H1 (cell line): ENCODE measurements at regions not wholly inside any gene's neighbourhood (a gene's known extent, or its start where the extent isn't known, plus 50 kb on each side); places are given as distances from the start of the nearest gene placed in this dataset.
"Not testable (repeated sequence)": the region's sequence is repeated elsewhere in the genome, so short reads cannot be mapped to it uniquely, and the experiment has no call there.

Experiments used
- CTCF ChIA-PET: fragments of 300-600 bp; sonication (Branson Sonifier 250); formaldehyde crosslinking; loops from one replicate; lab custom pipeline; 2021; ENCODE audit not compliant: partially characterized antibody; lab: Charles Lee
- POLR2A ChIA-PET: fragments of 300-600 bp; sonication (Branson Sonifier 250); formaldehyde crosslinking; loops from one replicate; lab custom pipeline; 2021; ENCODE audit warnings: inconsistent platforms; ENCODE audit not compliant: partially characterized antibody; lab: Charles Lee
- DNase-seq, 2 experiments: peaks; one replicate each; pipeline versions ENCODE4 v3.0.0 to v3.0.0-alpha.2; 2010 to 2022; ENCODE audit warnings: low spot score in 2 of 2, low read depth in 1 of 2, mixed read lengths in 1 of 2
- FAIRE-seq: peaks from 2 replicates; lab custom pipeline; 2011; peaks lifted over from hg19 to GRCh38; lab: Jason Lieb, UNC
- H2AFZ ChIP-seq: 2 replicates; pipeline ENCODE4 v1.8.1; 2012; ENCODE audit warnings: low read length, inconsistent platforms
- H2AK5ac ChIP-seq: 2 replicates; pipeline ENCODE4 v1.6.1; 2013; ENCODE audit warnings: low read depth, low read length
- H2BK120ac ChIP-seq: replicated peaks from 2 replicates; pipeline ENCODE3; 2013; ENCODE audit warnings: low read depth, low read length, inconsistent platforms
- H2BK12ac ChIP-seq: 2 replicates; pipeline ENCODE4 v1.6.1; 2013; ENCODE audit warnings: low read depth, low read length
- H2BK15ac ChIP-seq: 2 replicates; pipeline ENCODE4 v1.6.1; 2013; ENCODE audit warnings: low read length
- H2BK20ac ChIP-seq: 2 replicates; pipeline ENCODE4 v1.6.1; 2013; ENCODE audit warnings: low read length
- H2BK5ac ChIP-seq: 2 replicates; pipeline ENCODE4 v1.6.1; 2013; ENCODE audit warnings: low read depth, low read length
- H3K14ac ChIP-seq: 2 replicates; pipeline ENCODE4 v1.6.1; 2013; ENCODE audit warnings: inconsistent platforms; ENCODE audit not compliant: insufficient read length
- H3K18ac ChIP-seq: 2 replicates; pipeline ENCODE4 v1.6.1; 2013; ENCODE audit warnings: low read length; ENCODE audit errors: extremely low read depth
- H3K23ac ChIP-seq: 2 replicates; pipeline ENCODE4 v1.6.1; 2013; ENCODE audit warnings: inconsistent platforms; ENCODE audit not compliant: insufficient read length
- H3K23me2 ChIP-seq: 2 replicates; pipeline ENCODE4 v1.6.1; 2013; ENCODE audit warnings: low read depth, low read length
- H3K27ac ChIP-seq: 2 replicates; pipeline ENCODE4 v1.6.1; 2011; ENCODE audit warnings: low read depth, low read length, inconsistent platforms
- H3K27me3 ChIP-seq, 4 experiments: replicated peaks in 1 of 4; 1 replicate in 1 of 4; 2 replicates in 3 of 4; pipeline versions ENCODE4 v1.6.1 to v1.8.1; 2011 to 2013; ENCODE audit warnings: low read length in 3 of 4, mild to moderate bottlenecking in 3 of 4, inconsistent platforms in 2 of 4, mixed read lengths in 2 of 4, moderate library complexity in 1 of 4; ENCODE audit not compliant: control insufficient read depth in 3 of 4, insufficient read depth in 3 of 4; ENCODE audit errors: extremely low read depth in 1 of 4
- H3K36me3 ChIP-seq, 4 experiments: 2 replicates each; pipeline versions ENCODE4 v1.6.1 to v1.8.1; 2011 to 2013; ENCODE audit warnings: mild to moderate bottlenecking in 4 of 4, low read length in 3 of 4, moderate library complexity in 2 of 4, control low read depth in 1 of 4, inconsistent platforms in 1 of 4; ENCODE audit not compliant: insufficient read depth in 4 of 4, control insufficient read depth in 2 of 4
- H3K4ac ChIP-seq: replicated peaks from 2 replicates; pipeline ENCODE3; 2013; ENCODE audit warnings: low read length, low read depth, mixed read lengths, inconsistent platforms; ENCODE audit not compliant: insufficient read length
- H3K4me1 ChIP-seq, 4 experiments: replicated peaks in 1 of 4; 1 replicate in 1 of 4; 2 replicates in 3 of 4; pipeline versions ENCODE4 v1.6.1 to v1.8.1; 2011 to 2013; ENCODE audit warnings: low read length in 3 of 4, inconsistent platforms in 2 of 4, mixed read lengths in 1 of 4; ENCODE audit not compliant: insufficient read depth in 4 of 4, control insufficient read depth in 3 of 4
- H3K4me2 ChIP-seq, 2 experiments: 2 replicates each; pipeline versions ENCODE4 v1.6.1 to v1.8.1; 2011 to 2013; ENCODE audit warnings: low read depth in 2 of 2, low read length in 2 of 2, control low read depth in 1 of 2, inconsistent platforms in 1 of 2, mild to moderate bottlenecking in 1 of 2; ENCODE audit not compliant: insufficient read depth in 1 of 2
- H3K4me3 ChIP-seq, 4 experiments: fragments of 200-600, 300-600 bp in 1 of 4; sonication (generic), shearing (Covaris generic), sonication (Bioruptor Twin) in 1 of 4; 2 replicates each; pipeline versions ENCODE4 v1.5.1 to v1.8.1; 2011 to 2016; ENCODE audit warnings: low read length in 4 of 4, low read depth in 3 of 4, control low read depth in 2 of 4, inconsistent platforms in 2 of 4, mild to moderate bottlenecking in 2 of 4, mixed read lengths in 1 of 4, moderate library complexity in 1 of 4; ENCODE audit not compliant: insufficient read depth in 2 of 4; ENCODE audit errors: extremely low read depth in 1 of 4
- H3K56ac ChIP-seq: replicated peaks from 2 replicates; pipeline ENCODE3; 2013; ENCODE audit warnings: low read depth, mild to moderate bottlenecking, mixed read lengths, low read length, inconsistent platforms; ENCODE audit not compliant: insufficient read length
- H3K79me1 ChIP-seq: 2 replicates; pipeline ENCODE4 v1.6.1; 2013; ENCODE audit warnings: low read depth, low read length, control low read depth
- H3K79me2 ChIP-seq, 2 experiments: 2 replicates each; pipeline versions ENCODE4 v1.6.1 to v1.8.1; 2012 to 2013; ENCODE audit warnings: low read length in 2 of 2, mild to moderate bottlenecking in 2 of 2, inconsistent platforms in 1 of 2; ENCODE audit not compliant: insufficient read depth in 2 of 2, control insufficient read depth in 1 of 2
- H3K9ac ChIP-seq, 4 experiments: replicated peaks in 1 of 4; 1 replicate in 1 of 4; 2 replicates in 3 of 4; pipeline versions ENCODE4 v1.6.1 to v1.8.1; 2011 to 2013; ENCODE audit warnings: low read depth in 3 of 4, low read length in 3 of 4, control low read depth in 2 of 4, mild to moderate bottlenecking in 2 of 4, moderate library complexity in 2 of 4, inconsistent platforms in 1 of 4; ENCODE audit errors: extremely low read depth in 1 of 4
- H3K9me3 ChIP-seq, 2 experiments: 2 replicates each; pipeline versions ENCODE4 v1.6.1 to v1.8.1; 2012 to 2013; ENCODE audit warnings: mild to moderate bottlenecking in 2 of 2, moderate library complexity in 2 of 2, control low read depth in 1 of 2, inconsistent platforms in 1 of 2, low read depth in 1 of 2, low read length in 1 of 2, mixed read lengths in 1 of 2; ENCODE audit not compliant: insufficient read depth in 2 of 2
- H4K20me1 ChIP-seq, 2 experiments: replicated peaks in 1 of 2; 2 replicates each; pipeline versions ENCODE3 to v1.8.1; 2011 to 2013; ENCODE audit warnings: inconsistent platforms in 2 of 2, low read length in 2 of 2, mild to moderate bottlenecking in 1 of 2; ENCODE audit not compliant: insufficient read depth in 2 of 2, control insufficient read depth in 1 of 2
- H4K5ac ChIP-seq: 2 replicates; pipeline ENCODE4 v1.6.1; 2013; ENCODE audit warnings: low read length, low read depth, mixed read lengths, inconsistent platforms; ENCODE audit not compliant: insufficient read length
- H4K8ac ChIP-seq: 2 replicates; pipeline ENCODE4 v1.8.0; 2013; ENCODE audit warnings: mild to moderate bottlenecking, moderate library complexity, low read length, inconsistent platforms; ENCODE audit not compliant: insufficient read depth; ENCODE audit errors: extremely low read depth
- H4K91ac ChIP-seq: replicated peaks from 2 replicates; pipeline ENCODE3; 2013; ENCODE audit warnings: low read length, mixed read lengths, inconsistent platforms; ENCODE audit not compliant: insufficient read length
- CTCF ChIP-seq, 3 experiments: IDR thresholded peaks; 1 replicate in 2 of 3; 2 replicates in 1 of 3; pipeline versions ENCODE4 v1.5.1 to v1.6.1; 2011; ENCODE audit warnings: low read length in 3 of 3, mild to moderate bottlenecking in 3 of 3, inconsistent platforms in 2 of 3, low read depth in 1 of 3, moderate library complexity in 1 of 3; ENCODE audit not compliant: insufficient read depth in 1 of 3; ENCODE audit errors: control extremely low read depth in 1 of 3
- RAD21 ChIP-seq, 2 experiments: IDR thresholded peaks in 1 of 2; conservative IDR thresholded peaks in 1 of 2; 2 replicates each; pipeline ENCODE4 v1.6.1; 2011; ENCODE audit warnings: low read depth in 2 of 2, low read length in 2 of 2, improper control_type of control experiment in 1 of 2, inconsistent platforms in 1 of 2, mild to moderate bottlenecking in 1 of 2, moderate library complexity in 1 of 2
- WGBS, 2 experiments: shearing (Covaris generic) in 1 of 2; methylation state at CpG; one replicate each; pipeline versions ENCODE4 v1.1.6 to v1.1.7; 2013 to 2015; ENCODE audit warnings: low lambda C conversion rate in 2 of 2, mixed read lengths in 2 of 2, inconsistent platforms in 1 of 2, low coverage in 1 of 2, missing lambda C conversion rate in 1 of 2; ENCODE audit not compliant: insufficient replicate concordance in 2 of 2, insufficient coverage in 1 of 2, insufficient read length in 1 of 2; ENCODE audit errors: extremely low coverage in 1 of 2, missing lambda C conversion rate in 1 of 2; 5-methylcytosine and 5-hydroxymethylcytosine counted together

- H2BK15ac ChIP-seq, H3K36me3 ChIP-seq, H2BK120ac ChIP-seq, H3K4me1 ChIP-seq, FAIRE-seq, H3K27me3 ChIP-seq, H3K9ac ChIP-seq, H3K27ac ChIP-seq, H4K8ac ChIP-seq, H3K4me3 ChIP-seq, H4K20me1 ChIP-seq, H2BK5ac ChIP-seq, H3K23me2 ChIP-seq, H3K56ac ChIP-seq, POLR2A ChIA-PET, H3K79me2 ChIP-seq, H4K5ac ChIP-seq, H3K4ac ChIP-seq, H4K91ac ChIP-seq, H2AK5ac ChIP-seq, H2BK20ac ChIP-seq, H2AFZ ChIP-seq, H3K14ac ChIP-seq, H2BK12ac ChIP-seq, H3K18ac ChIP-seq, H3K79me1 ChIP-seq, H3K23ac ChIP-seq, H3K4me2 ChIP-seq, DNase-seq: not testable (repeated sequence)
- 66% methylated on average over 5 of the region's 5 CpGs; no CpG with 5 or more reads in 1 of the 2 experiments for WGBS, 2 experiments
- CTCF ChIA-PET = interaction anchor here (0.6 kb wide), 1 partner anchor 1763 kb away, joined by 3 read pairs; no protein-coding TSS in a partner anchor
- peaks cover 16 to 20% of the 10 kb centered on the region in 2 experiments; a peak in 3 of 4 replicates for H3K9me3 ChIP-seq
- TF ChIP-seq RAD21 (IDR thresholded peaks at IDR 0.05 in 1 of 2, conservative IDR thresholded peaks at IDR 0.05 in 1 of 2; ENCODE audit: low read depth in 2 of 2, low read length in 2 of 2) (peak; percentile 6 to 14; a peak in 1 of 4 replicates), CTCF (IDR thresholded peaks at IDR 0.05; ENCODE audit: control extremely low read depth in 1 of 3, insufficient read depth in 1 of 3, low read depth in 1 of 3, low read length in 3 of 3) (peak in 1 of 3 experiments; percentile 28; a peak in 1 of 4 replicates)
Measured at GRCh38 chr20:29519610-29520241, 1737.7 kb upstream of the DEFB115 start.
